GM21723 (cell line): ENCODE measurements at regions not wholly inside any gene's neighbourhood (a gene's known extent, or its start where the extent isn't known, plus 50 kb on each side); places are given as distances from the start of the nearest gene placed in this dataset.

Source experiments
- ATAC-seq: cut with Tn5 transposase; IDR thresholded peaks from one replicate; pipeline ENCODE4 v1.9.1; 2021; ENCODE audit warnings: mild to moderate bottlenecking, moderate library complexity; ENCODE audit not compliant: unreplicated experiment

- no peak for ATAC-seq
Measured at GRCh38 chr11:112877581-112877980, 83.6 kb upstream of the NCAM1 start.

- no peak for ATAC-seq
Measured at GRCh38 chr11:112878033-112878601, 83.1 kb upstream of the NCAM1 start.

- no peak for ATAC-seq
Measured at GRCh38 chr11:112880495-112880894, 80.7 kb upstream of the NCAM1 start.

GRCh38 chr11:112881461-112881860 is 79.8 kb upstream of the NCAM1 start:
- ATAC-seq, result no peak

- ATAC-seq, result no peak
Measured at GRCh38 chr11:112882494-112883381, 78.5 kb upstream of the NCAM1 start.

DNA sequence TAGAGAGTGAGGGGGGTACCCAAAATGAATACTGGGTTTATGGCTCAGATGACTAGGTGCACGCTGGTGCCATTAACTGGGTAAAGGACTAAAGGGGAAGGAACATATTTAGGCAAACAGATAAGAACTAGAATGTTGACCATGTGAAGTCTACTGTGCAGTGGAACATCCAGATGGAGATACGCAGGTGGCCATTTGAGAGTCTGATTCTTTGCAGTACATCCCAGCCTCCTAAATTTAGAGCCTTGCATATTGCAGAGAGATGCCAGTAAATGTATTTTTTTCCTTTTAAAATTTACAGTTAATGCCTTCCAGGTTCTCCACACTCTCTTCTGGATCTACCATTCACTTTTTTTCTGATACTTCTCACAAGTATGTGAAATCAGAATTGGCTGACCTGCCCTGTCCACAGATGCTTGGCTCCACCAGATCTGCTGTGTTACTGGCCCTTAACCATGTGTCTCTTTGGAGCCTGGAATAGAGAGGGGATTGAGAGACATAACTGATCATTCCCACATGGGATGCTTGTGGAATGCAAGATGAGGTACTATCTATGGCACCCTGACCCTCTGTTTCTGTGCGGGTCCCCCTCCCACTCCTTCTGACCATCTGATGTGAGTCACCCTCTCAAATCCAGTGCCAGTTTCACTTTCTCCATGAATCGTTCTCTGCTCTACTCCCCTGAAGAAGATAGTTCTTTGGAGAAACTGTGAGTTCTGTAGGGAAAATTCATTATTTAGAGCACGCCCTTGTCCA is 77.0 kb upstream of the NCAM1 start:
- no peak for ATAC-seq

- ATAC-seq, result no peak
Measured at GRCh38 chr11:112885744-112886433, 75.3 kb upstream of the NCAM1 start.

GRCh38 chr11:112886434-112887370 is 74.5 kb upstream of the NCAM1 start:
- ATAC-seq, result no peak

GRCh38 chr11:112889446-112889845 is 71.8 kb upstream of the NCAM1 start:
- no peak for ATAC-seq

GRCh38 chr11:112899235-112900006 is 61.8 kb upstream of the NCAM1 start:
- ATAC-seq, result no peak

DNA sequence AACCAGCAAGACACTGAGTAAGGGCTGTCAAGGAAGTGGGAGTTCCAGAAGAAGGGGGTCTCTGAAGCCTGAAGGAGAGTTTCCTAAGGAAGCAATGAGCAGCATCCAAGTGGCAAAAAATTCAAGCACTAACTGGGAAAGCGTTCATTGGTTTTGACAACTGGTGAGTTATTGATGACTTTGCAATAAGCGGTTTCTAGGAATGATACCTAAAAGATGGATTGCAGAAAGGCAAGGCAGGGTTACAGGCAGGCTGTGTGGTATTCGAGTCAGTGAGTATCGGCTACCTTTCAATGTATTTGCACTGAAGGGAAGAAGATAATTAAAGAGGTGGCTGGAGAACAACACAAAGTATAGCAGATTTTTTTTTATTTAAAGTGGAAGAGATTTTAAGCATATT is 59.3 kb upstream of the NCAM1 start:
- no peak for ATAC-seq

DNA sequence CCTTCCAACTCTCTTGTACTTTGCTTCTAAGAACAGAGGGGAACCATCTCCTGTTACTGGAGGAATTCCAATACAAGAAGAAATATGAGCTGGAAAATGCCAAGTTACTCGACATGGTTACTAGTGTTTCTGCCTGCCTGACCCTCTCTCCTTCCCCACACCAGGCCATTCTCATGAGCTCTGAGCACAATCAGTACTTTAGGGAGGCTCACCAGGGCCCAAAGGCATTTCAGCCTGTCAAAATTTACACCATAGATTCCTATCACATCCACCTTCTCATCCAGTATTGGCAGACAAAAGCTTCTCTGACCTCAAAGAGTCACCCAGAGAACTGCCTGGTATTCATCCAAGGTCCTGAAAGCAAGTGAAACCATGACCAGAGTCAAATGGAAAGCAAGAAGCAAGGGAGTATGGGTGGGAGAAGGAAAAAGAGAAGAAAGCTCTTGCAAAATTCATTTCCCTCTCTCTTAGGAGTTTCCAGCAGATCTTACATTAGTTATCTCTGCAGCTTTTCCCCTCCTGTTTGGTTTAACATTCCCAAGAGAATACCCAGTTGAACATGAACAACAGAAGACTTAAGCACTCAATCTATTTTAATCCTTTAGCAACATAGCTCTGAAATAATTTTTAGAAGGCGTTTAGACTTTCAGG is 58.7 kb upstream of the NCAM1 start:
- no peak for ATAC-seq

GRCh38 chr11:112903340-112903739 is 57.9 kb upstream of the NCAM1 start:
- ATAC-seq, result no peak

DNA sequence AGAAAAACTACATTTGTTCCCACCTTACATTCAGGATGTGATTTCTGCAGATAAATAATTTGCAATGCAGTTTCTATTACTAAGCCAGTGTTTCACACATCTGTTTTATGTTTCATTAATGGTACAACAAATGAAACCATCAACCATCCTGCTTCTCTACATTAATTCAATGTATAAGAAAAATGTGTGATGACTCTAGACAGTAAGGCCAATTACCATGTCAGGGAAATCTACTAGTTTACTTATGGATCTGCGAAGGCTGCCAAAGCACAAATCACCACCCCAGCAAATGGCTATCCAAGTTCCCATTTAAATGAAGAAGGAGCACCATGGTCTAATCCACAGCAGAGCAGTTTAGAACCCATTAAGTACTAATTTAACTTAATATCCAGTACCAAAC is 50.1 kb upstream of the NCAM1 start:
- no peak for ATAC-seq
